Vagina (tissue), 2 donors: ENCODE measurements at regions not wholly inside any gene's neighbourhood (a gene's known extent, or its start where the extent isn't known, plus 50 kb on each side); places are given as distances from the start of the nearest gene placed in this dataset.

Source experiments
- CTCF ChIP-seq, 3 experiments: fragments of 450-650 bp in 2 of 3; fragments of 200-600 bp in 1 of 3; sonication (generic) in 1 of 3; IDR thresholded peaks; one replicate each; pipeline ENCODE4 v1.5.1; 2017 to 2019; ENCODE audit warnings: antibody characterized with exemption in 3 of 3, mild to moderate bottlenecking in 2 of 3, moderate library complexity in 2 of 3
- POLR2A ChIP-seq, 2 donors: fragments of 450-650 bp; IDR thresholded peaks; one replicate each; pipeline ENCODE4 v1.6.1; 2017; ENCODE audit warnings: antibody characterized with exemption in 2 of 2, mild to moderate bottlenecking in 2 of 2, moderate library complexity in 2 of 2
- POLR2AphosphoS5 ChIP-seq, 2 donors: sonication (generic); formaldehyde crosslinking; IDR thresholded peaks; one replicate each; pipeline ENCODE4 v1.9.0; 2017; ENCODE audit warnings: antibody characterized with exemption in 2 of 2, mild to moderate bottlenecking in 2 of 2, low read depth in 1 of 2; ENCODE audit not compliant: insufficient read depth in 1 of 2

- TF ChIP-seq CTCF (IDR thresholded peaks at IDR 0.05) (no peak), POLR2A (IDR thresholded peaks at IDR 0.05) (no peak), POLR2AphosphoS5 (IDR thresholded peaks at IDR 0.05; ENCODE audit: insufficient read depth in 1 of 2, low read depth in 1 of 2) (no peak)
Observed at GRCh38 chr6:140090871-140091270, 716.4 kb upstream of the CITED2 start.
